OCI-LY3 (cell line): ENCODE measurements at regions not wholly inside any gene's neighbourhood (a gene's known extent, or its start where the extent isn't known, plus 50 kb on each side); places are given as distances from the start of the nearest gene placed in this dataset.
A peak's percentile ranks its signal among the peaks of the same experiment; 100 is the strongest.

Source experiments
- H2AFZ ChIP-seq: fragments of 200-600, 300-600 bp; shearing (Covaris generic); 2 replicates; pipeline ENCODE4 v1.6.0; 2014; ENCODE audit warnings: antibody characterized with exemption, low read depth, low read length
- H3K27ac ChIP-seq: fragments of 200-600, 300-600 bp; sonication (generic); 2 replicates; pipeline ENCODE4 v1.5.1; 2014; ENCODE audit warnings: mild to moderate bottlenecking, low read length, moderate library complexity, mixed read lengths
- H3K27me3 ChIP-seq: fragments of 200-600, 300-600 bp; sonication (generic); 2 replicates; pipeline ENCODE4 v1.6.1; 2014; ENCODE audit warnings: low read depth, low read length, mixed read lengths
- H3K36me3 ChIP-seq: fragments of 200-600, 300-600 bp; sonication (generic); replicated peaks from 2 replicates; pipeline ENCODE3; 2014; ENCODE audit warnings: low read depth, low read length, mixed read lengths
- H3K4me1 ChIP-seq: fragments of 300-600, 200-600 bp; sonication (generic); 2 replicates; pipeline ENCODE4 v1.6.1; 2014; ENCODE audit warnings: low read length, mixed read lengths
- H3K4me2 ChIP-seq: fragments of 200-600, 300-600 bp; sonication (generic); 2 replicates; pipeline ENCODE4 v1.6.1; 2014; ENCODE audit warnings: low read length, mixed read lengths
- H3K4me3 ChIP-seq: fragments of 300-600, 200-600 bp; sonication (generic); 2 replicates; pipeline ENCODE4 v1.5.1; 2014; ENCODE audit warnings: antibody characterized with exemption, mild to moderate bottlenecking, low read length, moderate library complexity
- H3K79me2 ChIP-seq: fragments of 300-600, 200-600 bp; shearing (Covaris generic); 2 replicates; pipeline ENCODE4 v1.6.1; 2014; ENCODE audit warnings: mild to moderate bottlenecking, low read length, mixed read lengths
- H3K9ac ChIP-seq: fragments of 300-600, 200-600 bp; shearing (Covaris generic); 2 replicates; pipeline ENCODE4 v1.6.0; 2014; ENCODE audit warnings: mild to moderate bottlenecking, low read length, moderate library complexity
- H3K9me3 ChIP-seq: fragments of 200-600, 300-600 bp; shearing (Covaris generic); 2 replicates; pipeline ENCODE4 v1.6.1; 2014; ENCODE audit warnings: low read length, mixed read lengths; ENCODE audit not compliant: insufficient read depth
- H4K20me1 ChIP-seq: fragments of 200-600, 300-600 bp; sonication (generic); 2 replicates; pipeline ENCODE4 v1.6.1; 2016; ENCODE audit warnings: low read length, mixed read lengths; ENCODE audit not compliant: insufficient read depth
- CTCF ChIP-seq: fragments of 200-600, 300-600 bp; sonication (generic); IDR thresholded peaks from 2 replicates; pipeline ENCODE4 v1.5.1; 2014; ENCODE audit warnings: antibody characterized with exemption, low read length, low read depth
- EZH2phosphoT487 ChIP-seq: fragments of 200-600 bp; shearing (Covaris generic); IDR thresholded peaks from 2 replicates; pipeline ENCODE4 v1.6.1; 2018; ENCODE audit warnings: antibody characterized with exemption, mixed run types, low read depth

DNA sequence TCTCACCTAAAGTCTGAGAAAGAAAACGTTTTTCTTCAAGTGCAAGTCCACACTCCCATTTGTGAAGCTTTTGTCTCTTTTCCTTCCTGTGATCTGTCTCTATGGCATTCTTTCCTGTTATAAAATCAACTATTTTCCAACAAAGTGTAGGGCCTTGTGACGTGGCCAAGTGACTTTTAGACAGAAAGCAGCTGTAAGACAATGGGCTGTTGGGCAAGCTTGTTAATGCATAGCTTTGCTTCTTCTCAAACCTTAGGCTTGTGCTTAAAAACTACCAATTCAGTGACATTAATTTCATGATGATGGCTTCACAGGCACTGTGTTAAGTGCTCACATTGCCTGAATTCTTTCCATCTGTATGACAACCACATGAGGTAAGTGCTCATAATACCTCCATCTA is 83.5 kb downstream of the VCY1B start:
- Histone ChIP-seq H4K20me1 (no peaks in the 10 kb centered on the region), H3K9me3 (no peaks in the 10 kb centered on the region), H3K79me2 (no peaks in the 10 kb centered on the region), H3K27ac (no peak overlapping the region), H3K36me3 (no peaks in the 10 kb centered on the region), H3K27me3 (no peaks in the 10 kb centered on the region), H3K9ac (no peak overlapping the region), H3K4me2 (no peak overlapping the region), H2AFZ (no peak overlapping the region), H3K4me1 (no peaks in the 10 kb centered on the region), H3K4me3 (no peak overlapping the region)
- TF ChIP-seq CTCF (no peak), EZH2phosphoT487 (no peak)

DNA sequence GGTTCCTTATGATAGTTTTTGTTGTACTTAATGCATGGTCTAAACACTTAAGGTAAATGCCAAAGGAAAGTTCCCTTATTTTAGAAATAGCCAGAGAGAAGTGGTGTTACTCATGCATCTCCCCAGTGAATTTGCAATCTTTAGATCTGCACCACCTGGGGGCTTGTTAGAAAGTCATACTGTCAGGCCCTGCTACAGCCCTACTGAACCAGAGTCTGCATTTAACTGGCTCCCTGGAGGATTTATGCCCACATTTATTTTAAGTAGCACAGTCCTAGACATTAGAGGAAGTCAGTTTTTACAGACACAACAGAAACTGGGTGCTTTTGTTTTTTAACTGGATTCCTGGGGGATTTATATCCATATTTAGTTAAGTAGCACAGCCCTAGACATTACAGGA is 89.6 kb downstream of the VCY1B start:
- Histone ChIP-seq H3K4me2 (no peak overlapping the region), H3K4me1 (no peaks in the 10 kb centered on the region), H3K36me3 (no peaks in the 10 kb centered on the region), H3K79me2 (no peaks in the 10 kb centered on the region), H3K27ac (no peak overlapping the region), H3K4me3 (no peak overlapping the region), H3K9ac (no peak overlapping the region), H3K9me3 (no peaks in the 10 kb centered on the region), H3K27me3 (no peaks in the 10 kb centered on the region), H4K20me1 (no peaks in the 10 kb centered on the region), H2AFZ (no peak overlapping the region)
- TF ChIP-seq EZH2phosphoT487: no peak
- TF ChIP-seq CTCF: no peak

GRCh38 chrY:14182776-14183175 is 126.7 kb downstream of the VCY1B start:
- Histone ChIP-seq H3K4me3 (no peak overlapping the region), H3K79me2 (no peaks in the 10 kb centered on the region), H3K9ac (no peak overlapping the region), H4K20me1 (no peaks in the 10 kb centered on the region), H3K27me3 (no peaks in the 10 kb centered on the region), H3K4me2 (0 out of 2 replicates have a peak overlapping the region, but pooled peaks have one; percentile 12), H3K36me3 (no peaks in the 10 kb centered on the region), H3K27ac (no peak overlapping the region), H2AFZ (no peak overlapping the region), H3K9me3 (no peaks in the 10 kb centered on the region), H3K4me1 (peaks cover 9% of the 10 kb centered on the region; the same call in 1 of the 2 replicates)
- TF ChIP-seq CTCF: no peak
- TF ChIP-seq EZH2phosphoT487: no peak

DNA sequence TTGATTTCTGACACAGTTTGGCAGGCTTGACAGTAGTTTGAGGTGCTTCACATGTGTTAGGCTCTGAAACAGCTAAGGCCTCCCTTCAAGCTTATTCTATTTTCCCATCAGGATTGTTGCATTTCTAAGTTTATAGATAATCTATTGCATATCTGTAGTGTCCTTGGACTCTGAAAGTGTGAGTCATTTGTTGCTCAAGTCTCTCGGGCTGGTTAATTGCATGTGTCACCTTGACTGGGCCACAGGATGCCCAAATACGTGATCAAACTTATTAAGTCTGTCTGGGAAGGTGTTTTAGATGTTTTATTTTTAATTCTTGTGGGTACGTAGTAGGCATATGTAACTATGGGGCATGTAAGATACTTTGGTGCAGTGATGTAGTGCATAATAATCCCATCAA is 166.0 kb downstream of the VCY1B start:
- H2AFZ ChIP-seq: no peak overlapping the region
- H3K27me3 ChIP-seq: no peaks in the 10 kb centered on the region
- no peaks in the 10 kb centered on the region for H3K79me2 ChIP-seq
- H3K9me3 ChIP-seq: no peaks in the 10 kb centered on the region
- no peaks in the 10 kb centered on the region for H4K20me1 ChIP-seq
- H3K27ac ChIP-seq: no peak overlapping the region
- TF ChIP-seq CTCF (no peak), EZH2phosphoT487 (no peak)
- H3K4me2 ChIP-seq: no peak overlapping the region
- no peaks in the 10 kb centered on the region for H3K36me3 ChIP-seq
- H3K4me3 ChIP-seq: no peak overlapping the region
- H3K9ac ChIP-seq: no peak overlapping the region
- 0 out of 2 replicates have a peak, but pooled peaks cover 3% of the 10 kb centered on the region for H3K4me1 ChIP-seq
